Panc1 (cell line): ENCODE measurements at regions not wholly inside any gene's neighbourhood (a gene's known extent, or its start where the extent isn't known, plus 50 kb on each side); places are given as distances from the start of the nearest gene placed in this dataset.

ENCODE experiments used
- ATAC-seq: fragments of 200-7000 bp; cut with Tn5 transposase; 2 replicates; pipeline ENCODE4 v1.9.1; 2020; ENCODE audit warnings: mild to moderate bottlenecking, moderate library complexity
- BruUV-seq: library from RNA; stranded (reverse); fragments of 400-500 nt; replicated peaks from 2 replicates; lab custom pipeline; 2021; lab: Mats Ljungman, UMichigan
- CTCF ChIA-PET: fragments of 300-600 bp; sonication (Branson Sonifier 250); formaldehyde crosslinking; loops from one replicate; lab custom pipeline; 2022; ENCODE audit warnings: antibody characterized with exemption; lab: Charles Lee
- POLR2A ChIA-PET: fragments of 300-600 bp; sonication (Branson Sonifier 250); formaldehyde crosslinking; loops from one replicate; lab custom pipeline; 2022; ENCODE audit warnings: antibody characterized with exemption; lab: Charles Lee
- DNase-seq: peaks from one replicate; pipeline ENCODE4 v3.0.0-alpha.2; 2010; ENCODE audit warnings: low read depth, low spot score
- H3K27ac ChIP-seq: 2 replicates; pipeline ENCODE4 v1.5.1; 2011; ENCODE audit warnings: mild to moderate bottlenecking, low read length, inconsistent platforms
- H3K27me3 ChIP-seq: fragments of 200-500 bp; sonication (Bioruptor generic); 2 replicates; pipeline ENCODE4 v1.6.0; 2014; ENCODE audit warnings: low read length, inconsistent platforms; ENCODE audit not compliant: control insufficient read depth, insufficient read depth
- H3K36me3 ChIP-seq: fragments of 200-500 bp; sonication (Bioruptor generic); 2 replicates; pipeline ENCODE4 v1.5.1; 2014; ENCODE audit warnings: inconsistent platforms, mild to moderate bottlenecking, low read length, moderate library complexity; ENCODE audit not compliant: control insufficient read depth, insufficient read depth
- H3K4me1 ChIP-seq: 2 replicates; pipeline ENCODE4 v1.5.1; 2011; ENCODE audit warnings: inconsistent platforms, mild to moderate bottlenecking, low read length, moderate library complexity; ENCODE audit not compliant: control insufficient read depth, insufficient read depth
- H3K4me3 ChIP-seq, 2 experiments: 2 replicates each; pipeline ENCODE4 v1.5.1; 2011 to 2012; ENCODE audit warnings: low read depth in 2 of 2, low read length in 2 of 2, mild to moderate bottlenecking in 2 of 2, inconsistent platforms in 1 of 2, moderate library complexity in 1 of 2
- H3K9me3 ChIP-seq: fragments of 200-500 bp; sonication (Bioruptor generic); 2 replicates; pipeline ENCODE4 v1.5.1; 2014; ENCODE audit warnings: low read depth, mild to moderate bottlenecking, inconsistent platforms, low read length, moderate library complexity; ENCODE audit not compliant: control insufficient read depth, insufficient read depth
- POLR2AphosphoS5 ChIP-seq: IDR thresholded peaks from 2 replicates; pipeline ENCODE4 v1.6.1; 2012; ENCODE audit warnings: mild to moderate bottlenecking, low read depth, low read length, moderate library complexity
- SIN3A ChIP-seq: IDR thresholded peaks from 2 replicates; pipeline ENCODE4 v1.6.1; 2012; ENCODE audit warnings: low read depth, mild to moderate bottlenecking, low read length, moderate library complexity, borderline replicate concordance; ENCODE audit not compliant: insufficient read depth
- TCF7L2 ChIP-seq: IDR thresholded peaks from 2 replicates; pipeline ENCODE4 v1.6.1; 2011; ENCODE audit warnings: mild to moderate bottlenecking, low read depth, low read length, inconsistent platforms
- in situ Hi-C: cut with HindIII; loops from 2 replicates; pipeline ENCODE4 v1.10.0; 2016; ENCODE audit warnings: low sequenced_read_pairs, low pct_unique_long_range_greater_than_20kb
- intact Hi-C: fragments of 100-400 bp; cut with micrococcal nuclease; formaldehyde crosslinking; loops from one replicate; pipeline ENCODE4 v1.10.0; 2022; ENCODE audit not compliant: unreplicated experiment
- TF ChIP-seq, protein P1 (sequence below): fragments of 450-650 bp; IDR thresholded peaks from 2 replicates; pipeline ENCODE4 v1.5.1; 2017; ENCODE audit warnings: mild to moderate bottlenecking
- TF ChIP-seq, protein P2 (sequence below), 2 experiments: IDR thresholded peaks; 2 replicates each; pipeline ENCODE4 v1.6.1; 2011 to 2012; ENCODE audit warnings: low read depth in 2 of 2, control low read depth in 1 of 2, low read length in 1 of 2, mild to moderate bottlenecking in 1 of 2, moderate library complexity in 1 of 2; ENCODE audit not compliant: insufficient read depth in 1 of 2

- in situ Hi-C loops = no loop called here
- intact Hi-C loops = no loop called here
- Histone ChIP-seq H3K36me3 (no peaks in the 10 kb centered on the region), H3K27me3 (0 out of 2 replicates have a peak, but pooled peaks cover 3% of the 10 kb centered on the region), H3K4me3 (no peak overlapping the region), H3K4me1 (no peaks in the 10 kb centered on the region), H3K9me3 (no peaks in the 10 kb centered on the region), H3K27ac (no peak overlapping the region)
- no peak for DNase-seq
- POLR2A ChIA-PET = no interaction called here
- no peak for ATAC-seq
- CTCF ChIA-PET = no interaction called here
- no TSS peak for BruUV-seq
- no peak for TF ChIP-seq POLR2AphosphoS5
- TF ChIP-seq TCF7L2 = no peak
- TF ChIP-seq, protein P1, sequence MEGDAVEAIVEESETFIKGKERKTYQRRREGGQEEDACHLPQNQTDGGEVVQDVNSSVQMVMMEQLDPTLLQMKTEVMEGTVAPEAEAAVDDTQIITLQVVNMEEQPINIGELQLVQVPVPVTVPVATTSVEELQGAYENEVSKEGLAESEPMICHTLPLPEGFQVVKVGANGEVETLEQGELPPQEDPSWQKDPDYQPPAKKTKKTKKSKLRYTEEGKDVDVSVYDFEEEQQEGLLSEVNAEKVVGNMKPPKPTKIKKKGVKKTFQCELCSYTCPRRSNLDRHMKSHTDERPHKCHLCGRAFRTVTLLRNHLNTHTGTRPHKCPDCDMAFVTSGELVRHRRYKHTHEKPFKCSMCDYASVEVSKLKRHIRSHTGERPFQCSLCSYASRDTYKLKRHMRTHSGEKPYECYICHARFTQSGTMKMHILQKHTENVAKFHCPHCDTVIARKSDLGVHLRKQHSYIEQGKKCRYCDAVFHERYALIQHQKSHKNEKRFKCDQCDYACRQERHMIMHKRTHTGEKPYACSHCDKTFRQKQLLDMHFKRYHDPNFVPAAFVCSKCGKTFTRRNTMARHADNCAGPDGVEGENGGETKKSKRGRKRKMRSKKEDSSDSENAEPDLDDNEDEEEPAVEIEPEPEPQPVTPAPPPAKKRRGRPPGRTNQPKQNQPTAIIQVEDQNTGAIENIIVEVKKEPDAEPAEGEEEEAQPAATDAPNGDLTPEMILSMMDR = no peak
- TF ChIP-seq SIN3A = no peak
- TF ChIP-seq, protein P2, sequence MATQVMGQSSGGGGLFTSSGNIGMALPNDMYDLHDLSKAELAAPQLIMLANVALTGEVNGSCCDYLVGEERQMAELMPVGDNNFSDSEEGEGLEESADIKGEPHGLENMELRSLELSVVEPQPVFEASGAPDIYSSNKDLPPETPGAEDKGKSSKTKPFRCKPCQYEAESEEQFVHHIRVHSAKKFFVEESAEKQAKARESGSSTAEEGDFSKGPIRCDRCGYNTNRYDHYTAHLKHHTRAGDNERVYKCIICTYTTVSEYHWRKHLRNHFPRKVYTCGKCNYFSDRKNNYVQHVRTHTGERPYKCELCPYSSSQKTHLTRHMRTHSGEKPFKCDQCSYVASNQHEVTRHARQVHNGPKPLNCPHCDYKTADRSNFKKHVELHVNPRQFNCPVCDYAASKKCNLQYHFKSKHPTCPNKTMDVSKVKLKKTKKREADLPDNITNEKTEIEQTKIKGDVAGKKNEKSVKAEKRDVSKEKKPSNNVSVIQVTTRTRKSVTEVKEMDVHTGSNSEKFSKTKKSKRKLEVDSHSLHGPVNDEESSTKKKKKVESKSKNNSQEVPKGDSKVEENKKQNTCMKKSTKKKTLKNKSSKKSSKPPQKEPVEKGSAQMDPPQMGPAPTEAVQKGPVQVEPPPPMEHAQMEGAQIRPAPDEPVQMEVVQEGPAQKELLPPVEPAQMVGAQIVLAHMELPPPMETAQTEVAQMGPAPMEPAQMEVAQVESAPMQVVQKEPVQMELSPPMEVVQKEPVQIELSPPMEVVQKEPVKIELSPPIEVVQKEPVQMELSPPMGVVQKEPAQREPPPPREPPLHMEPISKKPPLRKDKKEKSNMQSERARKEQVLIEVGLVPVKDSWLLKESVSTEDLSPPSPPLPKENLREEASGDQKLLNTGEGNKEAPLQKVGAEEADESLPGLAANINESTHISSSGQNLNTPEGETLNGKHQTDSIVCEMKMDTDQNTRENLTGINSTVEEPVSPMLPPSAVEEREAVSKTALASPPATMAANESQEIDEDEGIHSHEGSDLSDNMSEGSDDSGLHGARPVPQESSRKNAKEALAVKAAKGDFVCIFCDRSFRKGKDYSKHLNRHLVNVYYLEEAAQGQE (IDR thresholded peaks at IDR 0.05; ENCODE audit: insufficient read depth in 1 of 2, low read depth in 2 of 2, low read length in 1 of 2) = no peak
Measured at GRCh38 chr18:78159397-78159796, 820.2 kb upstream of the SALL3 start.

DNA sequence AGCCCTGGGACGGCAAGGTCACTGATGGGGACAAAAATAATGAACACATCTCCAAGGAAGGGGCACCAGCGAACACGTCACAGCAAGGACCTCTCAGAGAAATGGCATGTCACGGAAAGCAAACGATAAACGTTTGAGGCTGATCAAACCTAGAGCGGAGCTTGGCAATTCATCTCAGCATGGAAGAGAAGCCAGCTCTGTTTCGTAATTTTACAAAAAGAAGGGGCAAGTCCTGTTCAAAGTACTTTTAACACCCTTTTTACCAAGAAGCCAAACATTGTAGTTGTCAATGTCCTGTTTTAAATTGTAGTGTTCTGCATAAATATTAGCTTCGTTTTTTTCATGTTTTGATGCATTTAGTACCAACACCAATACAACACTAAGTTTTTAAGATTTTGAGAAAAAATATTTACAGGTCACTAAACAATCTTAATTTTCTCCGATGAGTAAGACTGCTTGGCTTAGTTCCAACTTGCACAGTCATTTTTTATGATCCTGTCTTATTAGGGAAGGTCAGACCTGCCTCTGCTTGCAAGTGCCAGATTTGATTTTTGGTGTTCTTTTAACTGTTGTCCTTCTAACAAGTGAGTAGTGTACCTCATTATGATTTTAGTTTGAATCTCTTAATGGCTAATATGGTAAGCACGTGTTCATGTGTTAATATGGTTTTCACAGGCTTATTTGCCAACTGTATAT is 818.5 kb upstream of the SALL3 start:
- in situ Hi-C loops (no loop called here), intact Hi-C loops (no loop called here)
- BruUV-seq = no TSS peak
- TF ChIP-seq, protein P1 = no peak
- TF ChIP-seq, protein P2 (IDR thresholded peaks at IDR 0.05; ENCODE audit: insufficient read depth in 1 of 2, low read depth in 2 of 2, low read length in 1 of 2) = no peak
- TF ChIP-seq POLR2AphosphoS5 (no peak), TCF7L2 (no peak), SIN3A (no peak)
- Histone ChIP-seq H3K4me3 (no peak overlapping the region), H3K27ac (no peak overlapping the region), H3K4me1 (no peaks in the 10 kb centered on the region), H3K9me3 (no peaks in the 10 kb centered on the region), H3K27me3 (0 out of 2 replicates have a peak, but pooled peaks cover 3% of the 10 kb centered on the region), H3K36me3 (no peaks in the 10 kb centered on the region)
- ChIA-PET POLR2A (no interaction called here), CTCF (no interaction called here)
- no peak for ATAC-seq
- no peak for DNase-seq
